Fibroblast of skin of back (primary cell): ENCODE measurements at regions not wholly inside any gene's neighbourhood (a gene's known extent, or its start where the extent isn't known, plus 50 kb on each side); places are given as distances from the start of the nearest gene placed in this dataset.
A peak's percentile ranks its signal among the peaks of the same experiment; 100 is the strongest.
"Not testable (repeated sequence)": the region's sequence is repeated elsewhere in the genome, so short reads cannot be mapped to it uniquely, and the experiment has no call there.

Experiments
- DNase-seq: peaks from one replicate; pipeline ENCODE4 v3.0.0-alpha.2; 2013

DNA sequence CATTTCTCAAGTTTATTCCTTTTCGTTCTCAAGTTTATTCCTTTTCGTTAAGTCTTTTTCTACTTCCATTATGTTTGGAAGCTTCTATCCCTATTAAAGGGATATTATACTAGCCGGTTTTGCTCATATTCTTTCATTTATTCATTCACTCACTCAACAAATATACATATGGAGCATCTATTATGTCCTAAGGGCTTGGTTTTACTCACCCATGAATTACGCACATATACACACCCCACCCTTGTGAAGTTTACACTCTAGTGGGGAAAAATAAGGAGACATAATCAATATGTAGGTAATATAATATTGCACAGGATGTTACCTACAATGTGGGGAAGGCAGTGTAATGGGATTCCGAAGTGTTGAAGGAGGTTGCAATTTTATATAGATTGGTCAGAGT, 90.5 kb downstream of the ACTL7B start:
- no peak for DNase-seq

DNA sequence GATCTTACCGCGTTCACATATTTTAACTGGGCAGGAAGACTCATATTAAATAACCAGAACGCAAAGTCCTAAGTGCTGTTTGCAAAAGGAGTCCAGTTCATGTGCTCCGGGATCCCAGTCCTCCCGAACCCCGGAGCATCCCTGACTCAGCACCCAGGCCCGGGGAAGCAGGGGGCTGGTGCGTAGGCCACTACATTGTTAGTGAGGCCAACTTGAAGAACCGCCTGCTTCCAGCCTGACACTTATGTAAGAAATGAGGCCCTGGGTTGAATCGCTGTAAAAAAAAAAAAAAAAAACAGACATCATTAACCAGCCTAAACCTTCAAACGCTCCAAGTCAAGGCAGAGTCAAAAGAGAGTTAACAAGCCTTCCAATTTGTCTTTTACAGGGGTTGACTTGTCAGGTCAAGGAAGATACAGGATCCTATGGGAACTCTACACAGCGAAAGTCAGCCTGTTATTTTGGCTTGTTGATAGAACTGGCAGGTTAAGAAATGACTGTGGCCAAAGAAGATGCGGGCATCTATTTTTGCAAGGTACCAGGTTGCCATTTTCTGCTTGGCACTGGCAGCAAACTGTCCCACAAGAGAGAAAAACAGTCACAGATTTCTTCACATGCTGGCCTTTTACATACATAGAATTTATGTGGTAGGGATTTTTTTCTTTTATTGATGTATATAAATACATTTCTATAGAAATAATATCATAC, 93.3 kb downstream of the ACTL7B start:
- DNase-seq = no peak

DNA sequence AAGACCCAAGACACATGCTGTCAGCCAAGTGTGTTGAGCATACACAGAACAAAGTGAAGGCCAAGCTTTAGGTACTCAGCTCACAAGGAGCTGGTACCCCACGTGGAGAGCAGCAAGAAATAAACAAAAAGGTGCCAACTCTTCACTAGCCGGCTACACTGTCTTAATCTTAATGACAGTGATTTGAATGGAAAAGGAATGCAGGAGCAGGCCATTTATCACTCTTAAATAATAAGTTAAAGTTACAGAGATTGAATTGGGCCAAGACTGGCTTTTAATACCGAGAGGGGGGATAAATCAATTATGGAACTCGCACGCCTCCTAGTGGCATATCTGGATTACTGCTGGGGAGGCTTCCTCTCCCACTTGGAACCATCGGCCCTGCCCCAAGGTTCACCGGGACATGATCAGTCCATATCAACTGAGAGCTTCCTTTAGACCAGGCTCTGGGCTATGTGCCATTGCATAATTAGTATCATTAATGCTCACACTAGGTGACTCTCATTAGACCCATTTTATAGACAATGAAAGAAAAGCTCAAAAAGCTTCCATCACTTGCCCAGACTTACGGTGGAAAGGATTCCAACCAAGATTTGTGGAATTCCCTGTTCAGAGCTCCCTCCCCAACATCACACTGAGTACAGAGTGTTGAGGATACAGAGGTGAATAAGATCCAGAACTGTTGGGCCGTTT, 94.0 kb downstream of the ACTL7B start:
- DNase-seq = peak; percentile 69

DNA sequence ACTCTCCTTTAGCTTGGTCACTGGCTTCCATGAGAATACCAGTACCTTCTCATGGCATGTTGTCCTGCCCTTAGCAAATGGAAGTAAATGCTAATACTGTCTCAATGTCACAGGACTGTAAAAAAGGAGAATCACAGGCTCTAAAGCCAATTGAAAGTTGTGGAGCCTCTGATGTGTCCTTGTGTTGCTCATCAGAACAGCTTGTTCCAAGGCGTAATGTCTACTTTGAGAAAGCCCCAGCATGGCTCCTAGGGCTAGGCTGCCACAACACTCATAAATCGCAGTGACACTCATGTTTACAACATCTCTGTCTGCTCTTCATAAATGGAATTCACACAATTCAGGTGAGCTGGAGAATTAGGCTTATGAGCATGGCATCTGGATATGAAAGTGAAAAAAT, 94.9 kb downstream of the ACTL7B start:
- no peak for DNase-seq

DNA sequence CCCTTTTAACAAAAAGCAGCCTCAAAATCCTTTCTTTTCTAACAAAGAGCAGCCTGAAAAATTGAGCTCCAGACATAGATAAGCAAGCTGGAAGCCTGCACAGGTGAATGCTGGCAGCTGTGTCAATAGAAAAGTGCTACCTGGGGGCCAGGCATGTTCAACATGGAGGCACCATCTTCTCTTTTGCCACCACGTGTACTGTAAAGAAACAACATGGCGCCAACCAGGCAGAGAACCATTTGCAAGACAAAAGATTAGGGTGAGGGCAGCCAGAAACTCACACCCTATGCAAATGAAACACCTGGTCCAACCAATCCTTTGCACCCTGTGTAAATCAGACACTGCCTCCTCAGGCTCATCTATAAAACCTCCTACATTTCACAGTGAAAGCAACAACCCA, 96.0 kb downstream of the ACTL7B start:
- no peak for DNase-seq

DNA sequence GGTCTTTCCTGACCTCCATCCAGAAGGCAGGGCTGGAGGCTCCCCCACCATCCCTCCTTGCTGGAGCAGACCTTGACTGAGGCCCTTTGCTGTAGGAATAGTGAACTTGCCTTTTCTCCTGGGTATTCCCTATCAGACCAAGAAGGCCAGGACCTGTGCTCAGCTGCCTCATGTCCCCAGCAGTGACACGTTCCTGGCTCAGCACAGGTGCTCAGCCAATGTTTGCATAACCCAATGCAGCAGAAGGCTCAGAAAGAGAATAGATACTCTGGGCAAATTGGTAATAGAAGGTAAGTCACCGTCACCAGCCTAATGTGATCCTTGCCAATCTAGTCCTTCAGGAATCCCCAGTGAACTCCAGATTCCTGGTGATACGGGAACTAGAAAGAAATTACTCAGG, 96.4 kb downstream of the ACTL7B start:
- DNase-seq = no peak

DNA sequence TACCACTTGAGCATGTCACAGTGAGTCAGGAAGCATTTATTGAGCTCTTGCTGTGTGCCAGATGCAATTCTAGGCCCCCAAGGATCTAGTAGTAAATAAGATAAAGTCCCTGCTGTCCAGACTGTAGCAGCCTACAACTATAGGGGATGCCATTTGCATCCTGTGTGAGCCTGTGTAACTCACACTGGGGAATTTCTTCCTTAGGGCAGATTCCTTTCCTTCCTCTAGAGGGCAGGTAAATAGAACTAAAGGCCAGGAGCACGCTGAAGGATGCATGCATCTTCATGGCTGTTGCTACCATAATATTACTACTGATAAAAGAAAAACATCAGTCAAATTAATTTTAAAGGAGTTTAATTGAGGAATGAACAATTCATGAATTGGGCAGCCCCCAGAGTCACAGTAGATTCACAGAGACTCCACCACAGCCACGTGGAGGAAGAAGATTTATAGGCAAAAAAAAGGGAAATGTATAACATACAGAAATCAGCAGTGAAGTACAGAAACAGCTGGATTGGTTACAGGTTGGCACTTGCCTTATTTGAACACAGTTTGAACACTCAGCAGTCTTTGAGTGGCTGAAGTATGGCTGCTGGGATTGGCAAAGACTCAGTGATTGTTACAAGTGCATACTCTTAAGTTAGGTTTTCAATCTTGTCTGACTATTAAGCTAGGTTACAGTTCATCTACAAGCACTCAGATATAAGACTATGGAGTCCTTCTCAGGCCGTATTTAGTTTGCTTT, 98.9 kb downstream of the ACTL7B start:
- no peak for DNase-seq

DNA sequence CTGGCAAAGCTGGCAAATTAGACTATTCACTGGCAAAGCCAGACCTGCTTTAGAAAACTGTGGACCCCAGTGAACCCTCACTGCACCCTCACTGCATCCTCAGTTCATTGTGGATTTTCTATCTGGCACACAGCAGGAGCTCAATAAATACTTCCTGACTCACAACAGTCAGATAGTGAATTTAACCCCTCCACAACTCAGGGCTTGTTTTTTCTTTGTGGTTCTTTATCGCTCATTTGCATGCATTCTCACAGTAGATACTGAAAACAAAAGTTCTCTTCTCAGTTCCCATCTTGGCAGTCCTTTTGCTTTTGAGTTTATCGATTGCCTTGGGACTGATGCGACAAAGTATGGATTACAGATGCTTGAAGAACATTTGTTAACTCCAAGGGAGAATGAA, 99.8 kb downstream of the ACTL7B start:
- no peak for DNase-seq

DNA sequence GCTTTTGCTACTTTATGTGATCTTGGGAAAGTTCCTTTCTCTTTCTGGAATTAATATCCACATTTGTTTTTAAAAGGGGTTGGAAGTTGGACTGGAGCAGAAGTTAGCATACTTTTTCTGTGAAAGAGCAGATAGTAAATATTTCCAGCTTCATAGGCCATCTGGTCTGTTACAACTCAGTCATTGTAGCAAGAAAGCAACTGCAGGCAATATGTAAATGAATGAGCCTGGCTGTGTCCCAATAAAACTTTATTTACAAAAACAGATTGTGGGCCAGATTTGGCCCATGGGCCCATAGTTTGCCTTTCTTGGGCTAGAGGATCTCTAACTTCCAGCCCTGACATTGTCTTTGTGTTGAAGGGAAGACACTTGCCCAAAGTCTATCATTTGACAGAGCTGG, 104.4 kb downstream of the ACTL7B start:
- peak; percentile 32 for DNase-seq

DNA sequence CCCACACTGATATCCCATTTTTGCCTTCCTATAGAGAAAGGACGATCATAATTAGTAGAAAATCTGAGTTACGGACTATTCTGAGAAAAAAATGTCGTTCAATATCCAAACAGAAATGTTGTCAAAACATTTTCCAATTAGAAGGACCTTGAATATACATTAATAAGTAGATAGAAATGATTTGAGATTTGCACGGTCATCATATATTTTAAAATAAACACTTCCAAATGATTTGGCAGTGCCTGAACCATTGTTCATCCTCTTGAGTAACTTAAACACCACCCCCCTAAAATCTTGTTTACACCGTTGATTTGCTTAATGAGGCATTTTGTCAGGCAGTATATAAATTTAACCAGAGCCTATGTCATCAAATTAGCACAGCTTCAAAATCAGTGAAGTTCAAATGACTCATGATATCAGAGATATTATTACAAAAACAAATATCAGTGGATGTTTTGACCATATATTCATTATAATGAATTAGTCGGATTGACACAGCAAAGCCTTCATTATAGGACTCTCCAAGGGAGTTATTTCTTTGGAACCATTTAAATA, 105.0 kb downstream of the ACTL7B start:
- no peak for DNase-seq

DNA sequence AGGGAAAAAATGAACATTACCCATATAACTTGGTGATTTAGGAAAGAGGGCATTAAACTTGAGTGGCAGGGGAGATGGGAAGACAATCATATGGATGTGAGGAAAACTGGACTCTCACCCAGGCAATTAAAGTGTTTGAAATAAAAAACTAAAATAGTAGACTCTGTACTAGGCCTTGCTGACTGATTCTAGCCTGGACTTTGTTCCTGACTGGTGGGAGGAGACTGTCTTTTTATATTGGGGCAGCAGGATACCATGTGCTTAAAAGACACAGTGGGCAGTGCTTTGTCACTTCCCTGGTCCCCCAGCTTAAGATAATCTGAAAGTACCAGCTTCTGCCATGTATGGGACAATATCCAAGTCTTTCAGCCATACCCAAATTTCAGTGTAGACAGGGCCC, 107.0 kb downstream of the ACTL7B start:
- DNase-seq = no peak

DNA sequence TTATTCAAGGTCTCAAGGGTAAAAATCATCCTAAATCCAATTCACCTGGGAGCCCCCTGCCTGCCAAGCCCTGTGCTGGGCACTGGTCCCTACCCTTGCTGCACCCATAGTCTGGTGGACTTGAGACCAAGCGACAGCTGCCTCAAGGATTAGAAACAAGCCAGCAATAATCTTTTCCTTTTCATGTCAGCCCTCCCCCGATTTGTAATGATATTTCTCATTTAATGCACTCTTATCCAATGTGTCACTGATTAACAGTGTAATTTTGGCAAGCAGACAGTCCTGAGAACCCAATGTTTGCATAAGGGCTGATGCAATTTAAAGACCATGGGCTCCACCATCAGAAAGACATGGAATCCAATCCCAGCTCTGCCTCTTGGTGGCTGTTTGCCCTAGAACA, 108.9 kb downstream of the ACTL7B start:
- peak; percentile 85 for DNase-seq

DNA sequence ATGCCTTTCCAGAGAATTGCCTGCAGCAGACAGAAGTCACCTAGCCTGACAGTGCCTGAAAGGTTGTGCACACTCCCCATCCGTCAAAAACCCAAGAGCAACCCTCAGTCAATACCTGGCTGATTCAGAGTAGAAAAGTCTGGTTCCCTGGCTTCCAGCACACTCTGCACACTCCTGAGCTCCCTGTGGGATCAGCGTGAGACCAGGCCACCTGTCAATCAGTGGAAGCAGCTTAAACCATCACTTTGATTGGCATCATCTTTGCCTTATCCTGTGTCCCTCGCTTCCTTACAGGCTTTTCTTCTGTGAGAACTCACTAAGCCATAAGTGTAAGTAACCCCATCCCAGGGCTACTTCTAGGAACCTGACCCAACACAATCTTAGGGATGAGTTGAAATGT, 109.8 kb downstream of the ACTL7B start:
- DNase-seq = no peak

DNA sequence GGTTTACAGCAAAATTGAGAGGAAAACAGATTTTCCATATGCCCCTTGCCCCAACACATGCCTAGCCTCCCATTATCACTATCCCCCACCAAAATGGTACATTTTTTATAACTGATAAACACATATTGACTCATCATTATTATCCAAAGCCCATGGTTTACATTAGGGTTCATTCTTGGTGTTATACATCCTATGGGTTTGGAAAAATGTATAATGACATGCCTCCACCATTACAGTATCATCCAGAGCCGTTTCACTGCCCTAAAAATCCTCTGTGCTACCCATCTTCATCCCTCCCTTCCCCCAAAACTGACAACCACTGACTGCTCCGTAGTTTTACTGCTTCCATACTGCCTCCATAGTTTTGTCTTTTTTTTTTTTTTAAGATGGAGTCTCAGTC, 111.1 kb downstream of the ACTL7B start:
- peak; percentile 64 for DNase-seq

DNA sequence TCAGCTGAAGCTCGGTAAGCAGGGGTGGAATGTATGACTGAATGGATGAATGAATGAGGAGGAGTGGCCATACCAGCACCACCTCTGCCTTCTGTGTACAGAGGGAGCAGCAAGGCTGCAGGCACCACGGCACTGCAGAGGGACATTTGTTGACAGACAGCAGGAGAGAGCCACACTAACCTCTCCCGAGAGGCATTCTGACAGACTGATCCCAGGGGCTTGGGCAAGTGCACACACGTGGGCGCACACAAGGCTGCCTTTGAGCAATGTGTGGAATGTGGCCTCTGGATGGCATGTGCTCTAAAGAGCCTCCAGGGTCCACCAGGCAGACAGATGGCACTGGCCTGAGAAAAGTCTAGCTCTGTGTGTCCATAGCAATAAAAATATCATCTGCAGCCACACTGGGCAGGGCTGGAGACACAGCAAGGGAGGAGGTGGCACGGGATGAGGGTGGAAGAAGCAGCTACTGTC, 111.8 kb downstream of the ACTL7B start:
- peak; percentile 76 for DNase-seq

DNA sequence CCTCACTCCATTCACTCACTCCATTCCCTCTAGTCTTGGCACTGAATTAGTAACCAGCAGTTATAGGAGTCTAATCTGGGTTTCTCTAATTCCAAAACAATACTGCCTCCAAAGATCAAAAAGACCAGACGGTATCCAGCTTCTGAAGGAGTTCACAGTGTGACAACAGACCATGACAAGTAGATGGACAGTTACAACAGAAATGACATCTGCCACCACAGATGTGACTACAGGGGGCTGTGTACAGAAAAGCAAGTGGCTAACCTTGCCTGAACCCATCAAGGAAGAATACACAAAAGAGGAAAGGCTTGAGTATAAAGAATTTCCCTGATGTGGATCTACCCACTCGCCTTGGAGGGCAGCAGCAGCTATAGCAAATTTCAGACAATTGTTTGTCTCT, 112.4 kb downstream of the ACTL7B start:
- no peak for DNase-seq

DNA sequence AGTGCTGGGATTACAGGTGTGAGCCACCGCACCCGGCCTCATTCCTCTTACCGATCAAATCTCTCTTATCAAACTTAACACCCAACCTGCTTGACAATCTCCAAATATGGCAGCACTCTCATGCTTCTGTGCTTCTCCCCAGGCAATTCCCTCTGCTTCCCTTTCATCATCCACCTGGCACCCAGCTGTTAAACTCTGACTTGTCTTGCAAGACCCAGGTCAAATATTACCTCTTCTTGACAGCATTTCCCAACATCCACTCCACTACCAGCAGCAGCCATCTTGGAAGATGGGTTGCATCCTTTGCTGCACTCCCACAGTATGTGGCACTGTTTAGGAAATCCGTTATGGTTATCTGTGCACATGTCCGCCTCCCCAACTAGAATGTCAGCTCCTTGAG, 113.6 kb downstream of the ACTL7B start:
- no peak for DNase-seq

DNA sequence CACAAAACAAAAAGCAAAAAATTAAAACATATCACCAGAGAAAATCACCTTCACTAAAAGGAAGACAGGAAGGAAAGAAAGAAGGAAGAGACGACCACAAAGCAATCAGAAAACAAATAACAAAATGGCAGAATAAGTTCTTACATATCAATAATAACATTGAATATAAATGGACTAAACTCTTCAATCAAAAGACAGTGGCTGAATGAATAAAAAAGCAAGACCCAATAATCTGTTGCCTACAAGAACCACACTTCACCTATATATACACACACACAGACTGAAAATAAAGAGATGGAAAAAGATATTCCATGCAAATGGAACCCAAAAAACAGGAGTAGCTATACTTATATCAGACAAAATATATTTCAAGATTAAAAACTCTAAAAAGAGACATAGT, 124.5 kb downstream of the ACTL7B start:
- DNase-seq = not testable (repeated sequence)

DNA sequence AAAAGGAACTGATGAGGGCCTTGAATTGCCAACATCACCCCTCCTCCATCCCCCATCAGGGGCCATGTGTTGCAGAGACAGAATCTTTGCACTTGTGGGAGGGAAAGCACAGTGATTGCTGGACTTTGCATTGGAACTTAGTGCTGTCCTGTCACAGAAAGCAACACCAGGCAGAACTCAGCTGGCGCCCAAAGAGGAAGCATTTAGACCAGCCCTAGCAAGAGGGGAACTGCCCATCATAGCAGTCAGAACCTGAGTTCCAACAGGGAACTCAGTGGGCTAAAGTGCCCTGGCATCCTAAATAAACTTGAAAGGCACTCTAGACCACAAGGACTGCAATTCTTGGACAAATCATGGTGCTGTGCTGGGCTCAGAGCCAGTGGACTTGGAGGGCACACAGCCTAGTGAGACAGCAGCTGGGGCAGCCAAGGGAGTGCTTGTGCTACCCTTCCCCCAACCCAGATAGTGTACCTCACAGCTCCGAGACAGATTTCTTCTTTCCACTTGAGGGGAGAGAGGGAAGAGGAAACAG, 128.1 kb downstream of the ACTL7B start:
- DNase-seq = no peak

DNA sequence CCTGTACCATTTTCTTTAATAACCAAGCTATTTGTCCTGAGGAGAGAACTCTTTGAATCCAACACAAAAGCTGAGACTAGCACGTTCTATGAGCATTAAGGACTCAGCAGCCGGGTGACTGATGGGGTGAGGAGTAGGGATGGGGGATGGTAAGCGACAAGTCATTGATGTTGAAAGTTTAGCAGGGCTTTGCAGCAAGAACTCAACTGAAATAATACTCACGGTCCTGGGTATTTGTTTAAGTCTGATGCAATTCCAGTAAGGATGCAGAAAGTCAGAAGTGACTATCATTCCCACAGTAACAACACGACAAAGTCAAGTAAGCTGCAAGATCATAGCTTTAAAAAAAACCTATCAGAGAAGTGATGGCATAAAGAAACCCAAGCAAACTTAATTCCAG, 131.1 kb downstream of the ACTL7B start:
- peak; percentile 70 for DNase-seq

DNA sequence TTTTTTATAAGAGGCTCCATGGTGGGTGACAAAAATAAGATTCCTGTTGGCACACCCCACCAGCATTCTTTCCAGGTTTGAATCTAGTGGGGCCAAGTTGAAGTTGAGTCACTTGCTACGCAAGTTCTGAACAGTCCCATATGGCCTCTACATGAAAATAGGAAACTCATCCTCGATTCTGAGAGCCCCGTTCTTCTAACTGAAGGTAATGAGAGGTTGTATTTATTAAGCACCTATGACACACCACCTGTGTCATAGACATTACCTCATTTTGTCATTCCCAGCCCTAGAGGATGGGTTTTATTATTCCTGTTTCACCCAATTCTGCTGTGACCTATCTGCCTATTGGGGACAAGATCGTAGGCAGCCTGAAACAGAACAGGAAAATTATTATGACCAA, 131.7 kb downstream of the ACTL7B start:
- no peak for DNase-seq

DNA sequence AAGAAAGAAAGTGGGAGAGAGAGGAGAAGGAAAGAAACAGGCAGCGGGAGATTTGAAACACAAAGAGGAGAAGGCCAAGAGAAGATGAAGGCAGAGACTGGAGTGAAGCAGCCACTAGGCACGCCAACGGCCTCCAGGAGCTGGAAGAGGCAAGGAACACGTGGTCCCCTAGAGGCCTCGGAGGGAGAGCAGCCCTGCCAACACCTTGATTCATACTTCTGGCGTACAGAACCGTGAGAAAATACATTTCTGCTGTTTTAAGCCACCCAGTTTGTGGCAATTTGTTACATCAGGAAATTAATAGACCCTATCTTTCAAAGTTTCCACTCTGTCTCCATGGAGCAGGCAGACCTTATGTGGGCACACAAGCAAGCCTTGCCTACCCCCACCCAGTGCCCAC, 133.4 kb downstream of the ACTL7B start:
- DNase-seq = no peak

DNA sequence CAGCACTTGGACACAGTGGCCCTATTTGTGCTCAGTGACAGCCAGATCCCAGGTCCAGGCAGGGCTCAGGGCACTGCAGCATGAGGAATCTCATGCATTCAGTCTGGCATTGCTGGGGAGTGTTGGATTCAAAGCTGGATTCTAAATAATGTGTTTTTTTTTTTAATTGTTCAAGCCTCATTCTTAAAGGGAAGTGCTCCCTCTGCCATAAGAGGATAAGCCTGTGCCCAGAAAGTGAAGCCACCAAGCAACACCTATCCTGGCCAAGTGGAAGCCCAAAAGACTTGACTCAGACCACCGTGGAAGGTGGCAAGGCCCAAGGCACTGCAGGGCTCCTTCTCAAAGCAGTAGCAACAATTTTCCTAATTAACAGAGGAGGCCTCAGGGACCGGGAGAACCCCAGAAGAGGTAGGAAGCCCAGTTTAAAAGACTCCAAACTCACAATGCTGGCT, 135.6 kb downstream of the ACTL7B start:
- DNase-seq = no peak
